ENCODE measurements at regions not wholly inside any gene's neighbourhood (a gene's known extent, or its start where the extent isn't known, plus 50 kb on each side); places are given as distances from the start of the nearest gene placed in this dataset.

DNA sequence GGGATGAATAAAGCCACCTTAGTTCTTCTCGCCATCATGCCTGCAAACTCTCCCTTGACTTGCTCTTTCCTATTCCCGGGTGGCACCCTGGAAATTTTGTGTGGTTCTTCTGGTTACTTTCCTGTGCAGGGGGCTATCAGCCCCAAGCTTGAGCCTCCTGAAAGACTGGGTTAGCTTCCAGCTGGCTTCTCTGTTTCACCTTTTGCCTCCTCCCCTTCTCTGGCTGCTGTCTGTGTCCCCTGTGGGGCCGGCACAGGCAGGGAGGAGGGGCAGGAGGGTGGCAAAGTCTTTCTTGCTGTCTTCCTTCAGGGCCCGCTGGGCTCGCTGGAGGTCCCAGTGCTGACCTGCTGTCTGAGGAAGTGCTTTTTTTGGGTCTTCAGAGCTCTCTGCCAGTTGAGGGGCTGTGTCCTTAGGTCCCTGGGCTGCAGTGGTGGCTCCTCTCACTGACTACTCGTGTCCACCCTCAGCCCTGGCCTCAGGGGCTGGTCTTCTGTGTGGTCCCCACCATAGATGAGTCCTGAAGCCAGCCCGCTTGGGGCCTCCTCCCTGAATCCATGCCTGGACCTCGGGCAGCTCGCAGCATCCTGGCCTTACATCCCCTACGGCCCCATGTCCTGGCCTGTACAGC is 196.5 kb downstream of the KLF13 start:
- WGBS, result 95% methylated on average over 10 of the region's 10 CpGs
- Histone ChIP-seq H3K9ac (ENCODE audit: low read depth, low read length) (no peak overlapping the region), H3K9me3 (ENCODE audit: insufficient read depth, low read depth, low read length) (no peaks in the 10 kb centered on the region)

DNA sequence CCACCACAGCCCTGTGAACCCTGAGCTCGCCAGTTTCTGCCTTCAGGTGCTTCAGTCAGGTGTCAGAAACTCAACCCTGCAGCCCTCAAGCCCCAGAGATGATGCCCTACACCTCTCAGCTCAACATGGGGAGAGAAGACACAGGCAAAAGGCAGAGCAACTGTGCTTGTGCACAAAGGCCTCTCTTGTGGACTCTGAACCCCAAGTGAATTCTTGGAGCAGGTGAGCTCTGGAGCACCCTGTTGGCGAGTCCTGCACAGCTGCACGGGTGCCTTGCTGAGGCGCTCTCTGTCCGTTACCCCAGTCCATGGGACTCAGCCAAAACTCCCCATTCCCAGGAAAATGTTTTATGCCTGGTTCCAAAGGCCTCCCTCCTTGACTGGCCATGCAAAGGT is 197.0 kb downstream of the KLF13 start:
- 94% methylated on average over 5 of the region's 5 CpGs for WGBS
- no peaks in the 10 kb centered on the region for H3K36me3 ChIP-seq (ENCODE audit: insufficient read depth, low read length)
- peaks cover 8% of the 10 kb centered on the region for H3K4me1 ChIP-seq (ENCODE audit: insufficient read depth, low read length)
- H3K27ac ChIP-seq (ENCODE audit: low read depth, low read length), result no peak overlapping the region
- no peaks in the 10 kb centered on the region for H3K9me3 ChIP-seq (ENCODE audit: insufficient read depth, low read depth, low read length)
- H3K4me3 ChIP-seq (ENCODE audit: low read length), result no peak overlapping the region
- H3K9ac ChIP-seq (ENCODE audit: low read depth, low read length), result no peak overlapping the region
- H3K27me3 ChIP-seq (ENCODE audit: insufficient read depth, low read length), result no peaks in the 10 kb centered on the region

More for the DNA sequence above, 196.5 kb downstream of the KLF13 start:
- no peaks in the 10 kb centered on the region for H3K36me3 ChIP-seq (ENCODE audit: insufficient read depth, low read length)
- H3K4me3 ChIP-seq (ENCODE audit: low read length), result no peak overlapping the region
- peaks cover 8% of the 10 kb centered on the region for H3K4me1 ChIP-seq (ENCODE audit: insufficient read depth, low read length)
- no peaks in the 10 kb centered on the region for H3K27me3 ChIP-seq (ENCODE audit: insufficient read depth, low read length)
- no peak overlapping the region for H3K27ac ChIP-seq (ENCODE audit: low read depth, low read length)

DNA sequence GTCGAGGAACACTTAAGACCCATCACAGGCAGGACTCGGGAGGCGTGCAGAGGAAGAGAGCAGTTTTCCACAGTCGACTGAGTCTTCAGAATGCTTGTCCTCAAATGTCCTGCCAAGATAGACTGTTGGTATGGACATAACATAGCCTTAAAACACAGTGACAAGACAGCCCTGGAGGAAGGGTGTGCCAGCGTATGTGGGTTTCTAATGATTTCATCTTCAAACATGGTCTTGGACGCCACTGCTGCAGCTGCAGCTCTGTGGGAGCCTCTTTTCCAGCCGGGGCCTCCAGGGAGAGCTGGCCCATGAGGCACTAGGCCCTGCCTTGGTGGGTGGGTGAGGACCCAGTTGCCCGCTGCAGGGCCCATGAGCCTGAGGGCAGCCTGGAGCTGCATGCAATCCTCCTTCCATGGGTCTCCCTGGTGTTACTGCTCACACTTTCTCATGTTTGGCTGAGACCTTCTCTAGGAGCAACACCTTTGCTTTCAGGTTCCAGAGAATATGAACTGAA is 198.6 kb downstream of the KLF13 start:
- H3K9ac ChIP-seq (ENCODE audit: low read depth, low read length), result no peak overlapping the region
- H3K9me3 ChIP-seq (ENCODE audit: insufficient read depth, low read depth, low read length), result no peaks in the 10 kb centered on the region
- no peak overlapping the region for H3K4me3 ChIP-seq (ENCODE audit: low read length)
- 93% methylated on average over 8 of the region's 8 CpGs for WGBS
- H3K4me1 ChIP-seq (ENCODE audit: insufficient read depth, low read length), result peaks cover 8% of the 10 kb centered on the region
- H3K27me3 ChIP-seq (ENCODE audit: insufficient read depth, low read length), result no peaks in the 10 kb centered on the region
- H3K36me3 ChIP-seq (ENCODE audit: insufficient read depth, low read length), result no peaks in the 10 kb centered on the region
- no peak overlapping the region for H3K27ac ChIP-seq (ENCODE audit: low read depth, low read length)

DNA sequence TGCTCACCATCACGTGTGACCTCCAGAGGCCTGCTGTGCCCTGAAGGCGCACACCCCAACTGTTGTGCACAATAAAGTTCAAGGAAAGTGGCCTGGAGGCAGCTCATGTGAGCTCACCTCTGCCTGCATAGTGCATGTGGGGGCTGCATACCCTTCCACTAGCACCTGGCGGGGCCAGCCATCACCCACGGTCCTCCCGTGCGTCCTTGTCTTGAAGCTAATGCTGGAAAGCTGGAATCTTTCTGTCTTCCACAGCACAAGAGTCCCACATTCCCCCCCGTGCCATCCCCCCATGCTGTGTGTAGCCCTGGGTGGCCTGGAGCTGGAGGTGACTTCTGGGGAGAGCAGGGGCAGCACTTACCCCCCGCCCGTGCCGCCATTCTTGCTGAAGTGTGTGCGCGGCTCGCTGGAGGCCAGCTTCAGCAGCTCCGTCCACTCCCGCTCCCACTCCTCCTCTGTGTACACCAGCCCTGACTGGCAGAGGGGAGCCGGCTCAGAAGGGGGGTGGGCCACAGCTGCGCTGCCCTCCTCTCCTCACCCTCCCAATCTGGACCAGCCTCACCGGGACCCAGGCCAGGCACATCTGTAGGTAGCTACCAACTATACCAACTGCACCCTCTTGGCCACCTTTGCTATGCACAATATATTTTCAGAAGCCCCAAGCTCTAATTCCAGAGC is 199.5 kb downstream of the KLF13 start:
- 92% methylated on average over 18 of the region's 18 CpGs for WGBS
- Histone ChIP-seq H3K4me1 (ENCODE audit: insufficient read depth, low read length) (peaks cover 8% of the 10 kb centered on the region), H3K27ac (ENCODE audit: low read depth, low read length) (no peak overlapping the region), H3K9me3 (ENCODE audit: insufficient read depth, low read depth, low read length) (no peaks in the 10 kb centered on the region), H3K9ac (ENCODE audit: low read depth, low read length) (no peak overlapping the region), H3K4me3 (ENCODE audit: low read length) (no peak overlapping the region), H3K36me3 (ENCODE audit: insufficient read depth, low read length) (no peaks in the 10 kb centered on the region), H3K27me3 (ENCODE audit: insufficient read depth, low read length) (no peaks in the 10 kb centered on the region)

DNA sequence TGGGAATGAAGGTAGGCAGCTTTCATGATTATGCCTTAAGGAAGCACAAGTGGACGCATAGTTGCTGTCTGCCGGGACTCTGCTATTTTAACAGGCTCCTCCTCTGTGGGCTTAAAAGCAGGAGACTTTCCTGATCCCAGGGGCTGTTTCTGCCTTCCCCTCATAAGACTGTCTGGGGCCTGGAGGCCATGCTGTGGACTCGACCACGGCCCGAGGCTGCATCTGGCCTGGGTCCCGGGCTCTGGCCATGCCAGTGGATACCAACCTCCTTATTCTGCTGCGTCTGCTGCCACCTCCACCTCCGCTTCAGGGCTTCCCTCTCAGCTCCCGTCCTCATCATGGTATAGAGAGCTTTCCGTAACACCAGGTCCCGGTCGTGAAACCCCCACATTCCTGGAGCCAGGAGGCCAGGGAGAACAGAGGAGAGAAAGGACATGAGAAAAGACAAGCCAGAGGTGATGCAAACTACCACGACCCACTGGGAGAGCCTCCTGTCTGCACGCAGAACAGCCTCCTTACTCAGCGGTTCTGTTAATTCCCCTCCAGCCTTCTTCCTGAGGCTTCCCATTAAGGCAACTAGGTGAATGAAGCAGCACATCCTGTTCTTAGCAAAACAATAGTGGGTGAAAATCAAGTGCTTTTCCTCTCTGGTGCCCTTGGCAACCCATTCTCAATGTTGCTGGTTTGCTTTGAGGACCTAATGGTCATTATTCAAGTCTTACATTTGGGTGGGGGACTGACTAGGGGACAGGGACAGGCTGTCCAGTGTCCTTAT is 200.5 kb downstream of the KLF13 start:
- 85% methylated on average over 15 of the region's 15 CpGs for WGBS
- no peaks in the 10 kb centered on the region for H3K27me3 ChIP-seq (ENCODE audit: insufficient read depth, low read length)
- no peak overlapping the region for H3K4me3 ChIP-seq (ENCODE audit: low read length)
- no peaks in the 10 kb centered on the region for H3K9me3 ChIP-seq (ENCODE audit: insufficient read depth, low read depth, low read length)
- no peak overlapping the region for H3K27ac ChIP-seq (ENCODE audit: low read depth, low read length)
- H3K4me1 ChIP-seq (ENCODE audit: insufficient read depth, low read length), result peaks cover under 1% of the 10 kb centered on the region; the same call in 1 of the 2 replicates
- H3K36me3 ChIP-seq (ENCODE audit: insufficient read depth, low read length), result no peaks in the 10 kb centered on the region
- H3K9ac ChIP-seq (ENCODE audit: low read depth, low read length), result no peak overlapping the region

DNA sequence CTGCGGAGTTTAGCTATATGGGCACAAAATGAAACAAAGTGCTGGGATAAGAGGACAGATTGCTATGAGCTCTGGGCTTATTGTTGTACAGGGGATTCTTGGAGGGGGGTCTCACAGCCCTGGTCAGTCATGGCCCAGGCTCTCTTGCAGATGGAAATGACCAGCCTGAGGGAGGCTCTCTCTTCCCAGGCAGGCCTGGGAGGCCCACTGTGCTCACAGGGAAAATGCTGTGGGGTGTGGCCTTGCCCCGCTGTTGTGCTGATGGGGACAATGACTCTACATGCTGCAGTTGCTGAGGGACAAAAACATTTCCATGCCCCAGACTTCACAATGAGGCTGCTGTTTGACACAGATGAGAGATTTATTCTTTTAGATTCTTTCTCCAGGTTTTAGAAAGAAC is 202.2 kb downstream of the KLF13 start:
- no peaks in the 10 kb centered on the region for H3K36me3 ChIP-seq (ENCODE audit: insufficient read depth, low read length)
- no peaks in the 10 kb centered on the region for H3K4me1 ChIP-seq (ENCODE audit: insufficient read depth, low read length)
- 77% methylated on average over 2 of the region's 2 CpGs for WGBS
- no peaks in the 10 kb centered on the region for H3K9me3 ChIP-seq (ENCODE audit: insufficient read depth, low read depth, low read length)
- H3K27ac ChIP-seq (ENCODE audit: low read depth, low read length), result no peak overlapping the region
- no peak overlapping the region for H3K4me3 ChIP-seq (ENCODE audit: low read length)
- no peaks in the 10 kb centered on the region for H3K27me3 ChIP-seq (ENCODE audit: insufficient read depth, low read length)
- H3K9ac ChIP-seq (ENCODE audit: low read depth, low read length), result no peak overlapping the region

DNA sequence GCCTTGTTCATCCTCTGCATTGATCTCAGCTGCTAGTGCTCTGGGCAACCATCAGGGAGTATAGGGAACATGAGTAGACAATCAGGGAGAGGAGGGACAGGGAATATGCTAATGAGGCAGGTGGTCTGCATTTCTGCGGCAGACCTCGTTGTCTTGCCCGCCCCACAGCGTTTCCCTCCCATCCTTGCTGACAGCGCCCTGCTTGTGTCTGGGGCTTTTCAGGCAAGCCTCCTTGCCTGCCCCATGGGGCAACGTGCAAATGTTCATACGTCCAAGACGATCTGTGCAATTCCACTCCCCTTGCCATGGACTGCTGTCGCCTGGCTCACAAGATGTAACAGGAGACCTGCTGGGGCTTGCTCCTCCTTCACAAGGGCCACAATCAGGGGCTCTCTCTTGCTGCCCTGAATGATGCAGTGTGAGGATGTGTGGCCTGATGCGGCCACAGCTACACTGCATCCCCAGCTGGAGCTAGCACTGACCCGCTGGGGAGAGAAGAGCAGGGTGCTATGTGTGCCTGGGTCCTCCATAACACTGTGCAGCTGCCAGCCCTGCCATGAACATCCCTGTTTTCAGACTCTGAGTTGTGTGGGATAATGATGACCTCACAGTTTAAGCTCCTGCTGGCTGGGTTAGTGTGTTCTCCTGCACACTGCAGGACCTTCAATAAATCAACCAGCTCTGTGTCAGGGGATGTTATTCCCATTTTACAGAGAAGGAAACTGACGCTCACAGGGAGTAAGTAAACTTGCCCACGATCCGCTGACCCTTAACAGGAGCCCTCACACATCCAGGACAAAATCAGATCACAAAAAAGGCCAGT is 211.3 kb downstream of the KLF13 start:
- 86% methylated on average over 11 of the region's 14 CpGs for WGBS
- no peak overlapping the region for H3K4me3 ChIP-seq (ENCODE audit: low read length)

DNA sequence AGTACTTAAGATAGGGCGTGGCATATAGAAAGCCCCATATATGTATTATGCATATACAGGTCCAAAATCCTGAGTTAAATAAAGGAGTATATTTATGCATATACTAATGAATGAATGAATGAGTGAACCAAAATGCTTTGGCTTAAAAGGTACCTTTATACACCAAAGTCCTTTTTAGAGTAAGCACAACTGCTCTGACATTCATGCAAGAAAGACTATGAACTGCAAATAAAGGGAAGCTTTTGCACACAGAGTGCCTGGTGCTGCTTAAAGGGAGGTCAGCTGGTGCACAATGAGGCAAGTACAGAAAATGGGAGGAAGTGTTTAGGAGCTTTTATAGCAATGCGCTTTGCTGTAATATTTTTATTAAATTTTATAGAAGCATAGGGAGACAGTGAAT is 214.0 kb downstream of the KLF13 start:
- Histone ChIP-seq H3K27ac (ENCODE audit: low read depth, low read length) (no peak overlapping the region), H3K4me1 (ENCODE audit: insufficient read depth, low read length) (no peaks in the 10 kb centered on the region), H3K36me3 (ENCODE audit: insufficient read depth, low read length) (no peaks in the 10 kb centered on the region), H3K9me3 (ENCODE audit: insufficient read depth, low read depth, low read length) (no peaks in the 10 kb centered on the region), H3K4me3 (ENCODE audit: low read length) (no peak overlapping the region), H3K27me3 (ENCODE audit: insufficient read depth, low read length) (no peaks in the 10 kb centered on the region), H3K9ac (ENCODE audit: low read depth, low read length) (no peak overlapping the region)
- 100% methylated on average over 1 of the region's 2 CpGs for WGBS

More for the DNA sequence above, 211.3 kb downstream of the KLF13 start:
- Histone ChIP-seq H3K36me3 (ENCODE audit: insufficient read depth, low read length) (no peaks in the 10 kb centered on the region), H3K9ac (ENCODE audit: low read depth, low read length) (no peak overlapping the region), H3K27me3 (ENCODE audit: insufficient read depth, low read length) (no peaks in the 10 kb centered on the region), H3K4me1 (ENCODE audit: insufficient read depth, low read length) (no peaks in the 10 kb centered on the region), H3K27ac (ENCODE audit: low read depth, low read length) (no peak overlapping the region), H3K9me3 (ENCODE audit: insufficient read depth, low read depth, low read length) (no peaks in the 10 kb centered on the region)

DNA sequence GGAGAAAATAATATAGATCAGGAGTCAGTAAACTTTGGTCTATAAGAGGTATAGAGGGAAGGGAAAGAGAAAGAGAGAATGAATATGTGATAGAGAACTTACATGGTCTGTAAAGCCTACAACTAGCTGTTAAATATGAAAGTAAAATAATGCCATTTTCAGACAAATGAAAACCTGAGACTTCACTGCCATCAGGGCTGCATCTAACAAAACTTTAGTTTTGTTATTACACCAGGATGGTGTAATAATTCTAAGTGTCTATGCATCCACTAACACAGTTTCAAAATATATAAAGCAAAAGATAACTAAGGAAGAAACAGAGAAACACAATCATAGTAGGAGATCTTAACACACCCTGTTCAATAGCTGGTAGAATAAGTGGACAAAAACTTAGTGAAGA is 217.7 kb downstream of the KLF13 start:
- H3K27ac ChIP-seq (ENCODE audit: low read depth, low read length), result no peak overlapping the region
- no peak overlapping the region for H3K4me3 ChIP-seq (ENCODE audit: low read length)
- no peak overlapping the region for H3K9ac ChIP-seq (ENCODE audit: low read depth, low read length)
- H3K9me3 ChIP-seq (ENCODE audit: insufficient read depth, low read depth, low read length), result no peaks in the 10 kb centered on the region
- no peaks in the 10 kb centered on the region for H3K4me1 ChIP-seq (ENCODE audit: insufficient read depth, low read length)
- no peaks in the 10 kb centered on the region for H3K27me3 ChIP-seq (ENCODE audit: insufficient read depth, low read length)
- H3K36me3 ChIP-seq (ENCODE audit: insufficient read depth, low read length), result no peaks in the 10 kb centered on the region

DNA sequence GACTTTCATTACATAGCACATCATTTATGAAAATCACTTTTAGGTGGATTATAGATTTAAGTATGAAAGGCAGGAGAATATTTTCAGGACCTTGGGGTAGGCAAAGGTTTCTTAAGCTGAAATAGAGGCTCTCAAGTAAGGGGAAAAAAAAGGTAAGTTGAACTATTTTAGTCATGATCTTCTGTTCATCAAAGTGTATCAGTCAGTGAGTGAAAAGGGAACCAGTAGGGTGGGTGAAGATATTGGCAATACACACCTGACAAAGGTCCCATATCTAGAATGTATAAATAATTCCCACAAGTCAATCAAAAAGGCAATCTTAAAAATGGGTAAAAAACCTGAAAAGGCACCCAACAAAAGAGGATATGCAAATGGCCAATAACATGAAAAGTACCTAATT is 218.6 kb downstream of the KLF13 start:
- H3K9me3 ChIP-seq (ENCODE audit: insufficient read depth, low read depth, low read length), result no peaks in the 10 kb centered on the region
- H3K36me3 ChIP-seq (ENCODE audit: insufficient read depth, low read length), result no peaks in the 10 kb centered on the region
- H3K27ac ChIP-seq (ENCODE audit: low read depth, low read length), result no peak overlapping the region
- H3K4me1 ChIP-seq (ENCODE audit: insufficient read depth, low read length), result no peaks in the 10 kb centered on the region
- no peak overlapping the region for H3K9ac ChIP-seq (ENCODE audit: low read depth, low read length)
- no peaks in the 10 kb centered on the region for H3K27me3 ChIP-seq (ENCODE audit: insufficient read depth, low read length)
- H3K4me3 ChIP-seq (ENCODE audit: low read length), result no peak overlapping the region
